NCI-H2081 treated with DMSO at 0.1 percent for 48 hours (cell line): ENCODE measurements at regions not wholly inside any gene's neighbourhood (a gene's known extent, or its start where the extent isn't known, plus 50 kb on each side); places are given as distances from the start of the nearest gene placed in this dataset.

Experiments used
- DNase-seq: peaks from one replicate; lab custom pipeline; 2025; lab: John Stamatoyannopoulos, UW

GRCh38 chr20:52402514-52402913, 210.9 kb upstream of the ZFP64 start:
- no peak for DNase-seq

- DNase-seq: no peak
These were observed 209.9 kb upstream of the ZFP64 start for GRCh38 chr20:52401431-52401830.

GRCh38 chr20:52399352-52399751, 207.8 kb upstream of the ZFP64 start:
- no peak for DNase-seq

GRCh38 chr20:52389606-52390005, 198.0 kb upstream of the ZFP64 start:
- DNase-seq: no peak

- no peak for DNase-seq
These were observed 192.5 kb upstream of the ZFP64 start for GRCh38 chr20:52383995-52384621.

- no peak for DNase-seq
These were observed 191.4 kb upstream of the ZFP64 start for GRCh38 chr20:52382933-52383332.

GRCh38 chr20:52379723-52380336, 188.3 kb upstream of the ZFP64 start:
- DNase-seq: no peak

- no peak for DNase-seq
These were observed 180.6 kb upstream of the ZFP64 start for GRCh38 chr20:52372169-52372568.

- DNase-seq: no peak
These were observed 174.1 kb upstream of the ZFP64 start for GRCh38 chr20:52365688-52366087.

- no peak for DNase-seq
These were observed 172.8 kb upstream of the ZFP64 start for GRCh38 chr20:52364405-52364804.

GRCh38 chr20:52361650-52362049, 170.1 kb upstream of the ZFP64 start:
- DNase-seq: no peak

- DNase-seq: no peak
These were observed 158.2 kb upstream of the ZFP64 start for GRCh38 chr20:52349806-52350205.

- no peak for DNase-seq
These were observed 156.9 kb upstream of the ZFP64 start for GRCh38 chr20:52348434-52348833.

GRCh38 chr20:52346797-52347196, 155.2 kb upstream of the ZFP64 start:
- DNase-seq: no peak

GRCh38 chr20:52342913-52343312, 151.3 kb upstream of the ZFP64 start:
- DNase-seq: no peak

GRCh38 chr20:52340036-52340634, 148.6 kb upstream of the ZFP64 start:
- DNase-seq: no peak

GRCh38 chr20:52332649-52333250, 141.2 kb upstream of the ZFP64 start:
- no peak for DNase-seq

GRCh38 chr20:52332230-52332629, 140.7 kb upstream of the ZFP64 start:
- DNase-seq: no peak

- DNase-seq: no peak
These were observed 140.1 kb upstream of the ZFP64 start for GRCh38 chr20:52331655-52332054.

GRCh38 chr20:52321396-52321795, 129.8 kb upstream of the ZFP64 start:
- no peak for DNase-seq

GRCh38 chr20:52318651-52319050, 127.1 kb upstream of the ZFP64 start:
- DNase-seq: no peak

GRCh38 chr20:52313341-52313963, 121.9 kb upstream of the ZFP64 start:
- DNase-seq: peak; percentile 49
